Esophagus muscularis mucosa (tissue), 4 donors: ENCODE measurements at regions not wholly inside any gene's neighbourhood (a gene's known extent, or its start where the extent isn't known, plus 50 kb on each side); places are given as distances from the start of the nearest gene placed in this dataset.

Experiments used
- DNase-seq: peaks from one replicate; pipeline ENCODE4 v3.0.0-alpha.2; 2017; ENCODE audit errors: extremely low spot score
- H3K27ac ChIP-seq, 4 donors: fragments of 200-600 bp; sonication (generic); replicated peaks in 1 of 4; 1 replicate in 3 of 4; 2 replicates in 1 of 4; pipeline ENCODE4 v1.5.1; 2016 to 2019; ENCODE audit warnings: mild to moderate bottlenecking in 1 of 4
- H3K27me3 ChIP-seq, 4 donors: fragments of 200-600 bp; sonication (generic); one replicate each; pipeline versions ENCODE4 v1.5.1 to v1.6.0; 2016 to 2019
- H3K36me3 ChIP-seq, 4 donors: fragments of 200-600 bp; sonication (generic); one replicate each; pipeline ENCODE4 v1.5.1; 2016 to 2019
- H3K4me1 ChIP-seq, 4 donors: fragments of 200-600 bp; sonication (generic); one replicate each; pipeline ENCODE4 v1.5.1; 2016 to 2019
- H3K4me3 ChIP-seq, 4 donors: fragments of 200-600 bp; sonication (generic); 1 replicate in 2 of 4; 2 replicates in 2 of 4; pipeline ENCODE4 v1.5.1; 2016 to 2019; ENCODE audit warnings: mild to moderate bottlenecking in 4 of 4, moderate library complexity in 1 of 4
- H3K9me3 ChIP-seq, 4 donors: fragments of 200-600 bp; sonication (generic); 1 replicate in 3 of 4; 2 replicates in 1 of 4; pipeline ENCODE4 v1.5.1; 2016 to 2019
- EP300 ChIP-seq: sonication (generic); formaldehyde crosslinking; IDR thresholded peaks from one replicate; pipeline ENCODE4 v1.6.1; 2017; ENCODE audit warnings: antibody characterized with exemption
- POLR2A ChIP-seq: fragments of 450-650 bp; IDR thresholded peaks from one replicate; pipeline ENCODE4 v1.6.1; 2017; ENCODE audit warnings: antibody characterized with exemption, moderate library complexity, mild to moderate bottlenecking, low read depth
- POLR2AphosphoS5 ChIP-seq, 2 donors: sonication (generic); formaldehyde crosslinking; IDR thresholded peaks; one replicate each; pipeline ENCODE4 v1.6.1; 2017; ENCODE audit warnings: antibody characterized with exemption in 2 of 2
- WGBS: methylation state at CpG from one replicate; pipeline ENCODE4 v1.1.5; 2018; 5-methylcytosine and 5-hydroxymethylcytosine counted together
- intact Hi-C: fragments of 100-400 bp; cut with DNase I; formaldehyde crosslinking; loops from one replicate; pipeline ENCODE4 v1.15.1; 2023
- TF ChIP-seq, protein P1 (sequence below), 3 experiments: fragments of 200-600 bp in 2 of 3; fragments of 450-650 bp in 1 of 3; sonication (generic) in 2 of 3; IDR thresholded peaks; one replicate each; pipeline ENCODE4 v1.5.1; 2017 to 2019; ENCODE audit warnings: antibody characterized with exemption in 3 of 3, mild to moderate bottlenecking in 2 of 3, moderate library complexity in 1 of 3

DNA sequence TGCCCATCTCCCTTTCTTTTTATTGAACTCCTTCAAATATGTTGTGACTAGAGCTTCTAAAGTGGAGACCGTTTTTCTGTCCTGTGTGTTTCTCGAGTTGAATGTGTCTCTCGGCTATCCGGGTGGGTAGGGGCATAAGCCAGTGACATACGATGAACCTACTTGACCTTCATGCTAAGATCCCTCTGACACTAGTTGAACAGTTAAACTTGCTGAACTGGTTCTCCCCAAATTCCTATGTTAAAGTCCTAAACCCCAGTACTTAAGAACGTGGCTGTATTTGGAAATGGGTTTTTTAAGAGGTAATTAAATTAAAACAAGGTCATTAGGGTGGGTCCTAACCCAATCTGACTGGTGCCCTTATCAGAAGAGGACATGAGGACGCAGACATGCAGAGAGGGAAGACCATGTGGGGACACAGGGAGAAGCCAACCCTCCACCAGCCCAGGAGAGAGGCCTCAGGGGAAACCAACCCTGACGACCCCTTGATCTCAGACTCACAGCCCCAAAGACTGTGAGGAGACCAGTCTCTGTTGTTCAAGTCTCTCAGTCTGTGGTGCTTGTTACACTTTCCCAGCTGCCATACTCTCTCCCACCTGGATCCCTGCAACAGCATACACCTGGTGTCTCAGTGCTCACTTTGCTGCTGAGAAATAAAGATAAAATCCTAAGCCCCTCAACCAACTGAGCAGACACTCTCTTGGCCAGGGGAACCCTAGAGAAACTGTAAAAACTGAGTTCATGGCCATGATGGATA, 208.4 kb downstream of the MYLK4 start:
- no peak overlapping the region for H3K27ac ChIP-seq
- H3K36me3 ChIP-seq = no peaks in the 10 kb centered on the region
- H3K9me3 ChIP-seq = no peaks in the 10 kb centered on the region
- no peak for DNase-seq
- H3K27me3 ChIP-seq = no peaks in the 10 kb centered on the region
- 87% methylated on average over 8 of the region's 8 CpGs for WGBS
- no peak for TF ChIP-seq POLR2AphosphoS5 (IDR thresholded peaks at IDR 0.05)
- TF ChIP-seq, protein P1, sequence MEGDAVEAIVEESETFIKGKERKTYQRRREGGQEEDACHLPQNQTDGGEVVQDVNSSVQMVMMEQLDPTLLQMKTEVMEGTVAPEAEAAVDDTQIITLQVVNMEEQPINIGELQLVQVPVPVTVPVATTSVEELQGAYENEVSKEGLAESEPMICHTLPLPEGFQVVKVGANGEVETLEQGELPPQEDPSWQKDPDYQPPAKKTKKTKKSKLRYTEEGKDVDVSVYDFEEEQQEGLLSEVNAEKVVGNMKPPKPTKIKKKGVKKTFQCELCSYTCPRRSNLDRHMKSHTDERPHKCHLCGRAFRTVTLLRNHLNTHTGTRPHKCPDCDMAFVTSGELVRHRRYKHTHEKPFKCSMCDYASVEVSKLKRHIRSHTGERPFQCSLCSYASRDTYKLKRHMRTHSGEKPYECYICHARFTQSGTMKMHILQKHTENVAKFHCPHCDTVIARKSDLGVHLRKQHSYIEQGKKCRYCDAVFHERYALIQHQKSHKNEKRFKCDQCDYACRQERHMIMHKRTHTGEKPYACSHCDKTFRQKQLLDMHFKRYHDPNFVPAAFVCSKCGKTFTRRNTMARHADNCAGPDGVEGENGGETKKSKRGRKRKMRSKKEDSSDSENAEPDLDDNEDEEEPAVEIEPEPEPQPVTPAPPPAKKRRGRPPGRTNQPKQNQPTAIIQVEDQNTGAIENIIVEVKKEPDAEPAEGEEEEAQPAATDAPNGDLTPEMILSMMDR (IDR thresholded peaks at IDR 0.05) = no peak
- TF ChIP-seq EP300 = no peak
- no peak for TF ChIP-seq POLR2A
- intact Hi-C loops = no loop called here
- no peak overlapping the region for H3K4me3 ChIP-seq
- H3K4me1 ChIP-seq = no peaks in the 10 kb centered on the region

DNA sequence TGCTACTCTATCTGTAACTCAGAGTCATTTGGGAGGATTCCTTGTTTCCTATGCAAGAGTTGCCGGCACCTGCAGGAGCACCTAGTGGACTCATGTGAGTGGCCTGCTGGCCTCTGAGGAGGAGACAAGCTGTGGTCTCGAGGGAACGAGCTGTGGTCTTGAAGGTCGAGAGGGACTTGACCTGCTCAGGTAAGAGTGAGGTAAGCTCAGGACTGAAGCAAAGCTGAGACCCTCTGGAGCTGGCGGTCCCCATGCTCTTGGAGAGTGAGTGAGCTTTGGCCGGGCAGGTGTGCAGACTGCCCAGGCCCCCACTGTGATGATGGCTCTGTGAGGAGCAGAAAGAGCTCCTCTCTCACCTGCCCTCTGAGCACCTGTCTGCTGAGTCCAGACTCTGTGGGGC, 214.3 kb downstream of the MYLK4 start:
- intact Hi-C loops = no loop called here
- no peak overlapping the region for H3K27ac ChIP-seq
- DNase-seq = no peak
- no peak overlapping the region for H3K4me3 ChIP-seq
- no peaks in the 10 kb centered on the region for H3K9me3 ChIP-seq
- TF ChIP-seq, protein P1 (IDR thresholded peaks at IDR 0.05) = no peak
- TF ChIP-seq POLR2A = no peak
- TF ChIP-seq EP300 = no peak
- TF ChIP-seq POLR2AphosphoS5 (IDR thresholded peaks at IDR 0.05) = no peak
- H3K27me3 ChIP-seq = no peaks in the 10 kb centered on the region
- no peaks in the 10 kb centered on the region for H3K36me3 ChIP-seq
- no peaks in the 10 kb centered on the region for H3K4me1 ChIP-seq
- WGBS = 88% methylated on average over 6 of the region's 6 CpGs

DNA sequence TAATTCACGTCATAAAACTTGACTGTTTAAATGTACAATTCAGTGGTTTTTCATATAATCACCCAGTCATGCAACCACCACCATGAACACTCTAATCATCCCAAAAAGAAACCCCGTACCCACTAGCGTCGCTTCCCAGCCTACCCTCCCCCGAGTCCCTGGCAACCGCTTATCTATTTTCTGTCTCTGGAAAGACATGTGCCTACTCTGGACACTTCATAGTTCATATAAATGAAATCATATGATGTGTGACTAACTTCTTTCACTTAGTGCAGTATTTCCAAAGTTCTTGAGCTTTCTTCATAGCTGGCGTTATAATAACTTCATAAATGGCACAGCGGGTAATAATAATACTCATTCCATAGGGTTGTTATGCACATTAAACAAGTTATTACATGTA, 215.2 kb downstream of the MYLK4 start:
- H3K27me3 ChIP-seq = no peaks in the 10 kb centered on the region
- no peak for TF ChIP-seq POLR2A
- TF ChIP-seq POLR2AphosphoS5 (IDR thresholded peaks at IDR 0.05) = no peak
- TF ChIP-seq EP300 = no peak
- TF ChIP-seq, protein P1 (IDR thresholded peaks at IDR 0.05) = no peak
- no peaks in the 10 kb centered on the region for H3K36me3 ChIP-seq
- no peaks in the 10 kb centered on the region for H3K9me3 ChIP-seq
- H3K27ac ChIP-seq = no peak overlapping the region
- DNase-seq = no peak
- no peak overlapping the region for H3K4me3 ChIP-seq
- H3K4me1 ChIP-seq = no peaks in the 10 kb centered on the region
- intact Hi-C loops = no loop called here
- 93% methylated on average over 8 of the region's 8 CpGs for WGBS

DNA sequence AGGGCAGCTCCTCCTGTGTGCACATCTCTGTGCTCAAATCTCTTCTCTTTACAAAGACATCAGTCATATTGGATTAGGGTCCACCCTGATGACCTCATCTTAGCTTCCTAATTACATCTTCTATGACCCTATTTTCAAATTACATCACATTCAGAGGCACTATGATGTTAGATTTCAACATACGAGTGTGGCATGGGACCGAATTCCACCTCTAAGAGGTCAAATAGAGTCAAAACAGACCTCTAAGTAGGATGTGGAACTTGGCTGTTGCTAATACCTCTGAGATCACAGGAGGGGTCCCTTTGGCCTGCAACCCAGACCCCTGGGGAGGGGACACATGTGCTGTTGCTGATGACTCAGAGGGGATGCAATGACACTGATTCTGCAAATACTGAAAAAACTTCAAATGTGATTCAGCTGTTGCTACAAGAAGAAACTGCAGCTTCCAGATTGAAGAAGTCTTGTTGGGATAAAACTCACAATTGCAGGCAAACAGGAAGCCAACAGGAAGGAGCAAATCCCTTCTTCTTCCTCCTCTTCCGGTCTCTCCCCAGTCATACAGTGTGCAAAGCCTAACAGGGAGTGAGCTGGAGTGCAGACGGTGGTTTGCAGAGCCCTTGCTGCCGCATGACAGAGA, 216.2 kb downstream of the MYLK4 start:
- WGBS = 70% methylated on average over 5 of the region's 5 CpGs
- no peaks in the 10 kb centered on the region for H3K36me3 ChIP-seq
- intact Hi-C loops = no loop called here
- TF ChIP-seq EP300 (no peak), POLR2AphosphoS5 (IDR thresholded peaks at IDR 0.05) (no peak), POLR2A (no peak)
- TF ChIP-seq, protein P1 (IDR thresholded peaks at IDR 0.05) = no peak
- DNase-seq = no peak
- H3K9me3 ChIP-seq = no peaks in the 10 kb centered on the region
- H3K27me3 ChIP-seq = no peaks in the 10 kb centered on the region
- no peak overlapping the region for H3K27ac ChIP-seq
- H3K4me3 ChIP-seq = no peak overlapping the region
- H3K4me1 ChIP-seq = no peaks in the 10 kb centered on the region
